C4-2B (cell line): ENCODE measurements at regions not wholly inside any gene's neighbourhood (a gene's known extent, or its start where the extent isn't known, plus 50 kb on each side); places are given as distances from the start of the nearest gene placed in this dataset.

Source experiments
- ZFX ChIP-seq: fragments of 450-650 bp; IDR thresholded peaks from 2 replicates; pipeline ENCODE4 v1.6.1; 2017
- TF ChIP-seq, protein P1 (sequence below): fragments of 450-650 bp; conservative IDR thresholded peaks from 2 replicates; pipeline ENCODE4 v1.5.1; 2017; ENCODE audit warnings: mild to moderate bottlenecking

DNA sequence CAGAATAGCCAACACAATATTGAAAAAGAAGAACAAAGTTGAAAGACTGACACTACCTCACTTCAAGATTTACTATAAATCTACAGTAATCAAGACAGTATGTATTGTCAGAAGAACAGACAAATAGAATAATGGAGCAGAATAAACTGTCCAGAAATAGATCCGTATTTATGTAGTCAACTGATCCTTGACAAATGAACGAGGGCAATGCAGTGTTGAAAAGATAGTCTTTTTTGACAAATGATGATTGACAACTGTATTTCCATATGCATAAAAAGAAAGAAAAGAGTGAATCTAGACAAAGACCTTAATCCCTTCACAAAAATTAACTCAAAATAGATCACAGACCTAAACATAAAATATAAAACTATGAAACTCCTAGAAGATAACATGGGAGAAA is 767.1 kb downstream of the KCNA4 start:
- no peak for TF ChIP-seq ZFX
- TF ChIP-seq, protein P1, sequence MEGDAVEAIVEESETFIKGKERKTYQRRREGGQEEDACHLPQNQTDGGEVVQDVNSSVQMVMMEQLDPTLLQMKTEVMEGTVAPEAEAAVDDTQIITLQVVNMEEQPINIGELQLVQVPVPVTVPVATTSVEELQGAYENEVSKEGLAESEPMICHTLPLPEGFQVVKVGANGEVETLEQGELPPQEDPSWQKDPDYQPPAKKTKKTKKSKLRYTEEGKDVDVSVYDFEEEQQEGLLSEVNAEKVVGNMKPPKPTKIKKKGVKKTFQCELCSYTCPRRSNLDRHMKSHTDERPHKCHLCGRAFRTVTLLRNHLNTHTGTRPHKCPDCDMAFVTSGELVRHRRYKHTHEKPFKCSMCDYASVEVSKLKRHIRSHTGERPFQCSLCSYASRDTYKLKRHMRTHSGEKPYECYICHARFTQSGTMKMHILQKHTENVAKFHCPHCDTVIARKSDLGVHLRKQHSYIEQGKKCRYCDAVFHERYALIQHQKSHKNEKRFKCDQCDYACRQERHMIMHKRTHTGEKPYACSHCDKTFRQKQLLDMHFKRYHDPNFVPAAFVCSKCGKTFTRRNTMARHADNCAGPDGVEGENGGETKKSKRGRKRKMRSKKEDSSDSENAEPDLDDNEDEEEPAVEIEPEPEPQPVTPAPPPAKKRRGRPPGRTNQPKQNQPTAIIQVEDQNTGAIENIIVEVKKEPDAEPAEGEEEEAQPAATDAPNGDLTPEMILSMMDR, result no peak
